GM23338 (cell line): ENCODE measurements at regions not wholly inside any gene's neighbourhood (a gene's known extent, or its start where the extent isn't known, plus 50 kb on each side); places are given as distances from the start of the nearest gene placed in this dataset.

Experiments used
- ATAC-seq: fragments of 200-7000 bp; cut with Tn5 transposase; 3 replicates; pipeline ENCODE4 v1.9.1; 2020
- DNase-seq: peaks from one replicate; pipeline ENCODE4 v3.0.0-alpha.2; 2015; ENCODE audit warnings: low spot score
- H2AFZ ChIP-seq: fragments of 200-600 bp; sonication (generic); 2 replicates; pipeline ENCODE4 v1.8.0; 2016; ENCODE audit warnings: antibody characterized with exemption, mild to moderate bottlenecking, moderate library complexity
- H3F3A ChIP-seq: fragments of 200-600 bp; sonication (generic); replicated peaks from 2 replicates; pipeline ENCODE4 v1.8.0; 2017; ENCODE audit warnings: antibody characterized with exemption, mixed run types, low read depth
- H3K27ac ChIP-seq: fragments of 200-600 bp; sonication (generic); 2 replicates; pipeline ENCODE4 v1.6.1; 2016; ENCODE audit warnings: low read depth
- H3K27me3 ChIP-seq: fragments of 200-600 bp; sonication (generic); 2 replicates; pipeline ENCODE4 v1.8.0; 2016; ENCODE audit warnings: mild to moderate bottlenecking, mixed run types, moderate library complexity; ENCODE audit not compliant: insufficient read depth
- H3K36me3 ChIP-seq: fragments of 200-600 bp; sonication (generic); 2 replicates; pipeline ENCODE4 v1.8.0; 2016; ENCODE audit warnings: mild to moderate bottlenecking; ENCODE audit not compliant: insufficient read depth
- H3K4me1 ChIP-seq: fragments of 200-600 bp; sonication (generic); 2 replicates; pipeline ENCODE4 v1.8.0; 2016; ENCODE audit warnings: mild to moderate bottlenecking, moderate library complexity; ENCODE audit not compliant: insufficient read depth
- H3K4me2 ChIP-seq: fragments of 200-600 bp; sonication (generic); 2 replicates; pipeline ENCODE4 v1.7.1; 2017; ENCODE audit warnings: mixed run types
- H3K4me3 ChIP-seq: fragments of 200-600 bp; sonication (generic); 2 replicates; pipeline ENCODE4 v1.6.1; 2016; ENCODE audit warnings: mixed run types
- H3K79me2 ChIP-seq: fragments of 200-600 bp; sonication (generic); replicated peaks from 2 replicates; pipeline ENCODE4 v1.8.0; 2017; ENCODE audit warnings: mild to moderate bottlenecking; ENCODE audit not compliant: insufficient read depth
- H3K9me2 ChIP-seq: fragments of 200-600 bp; sonication (generic); 2 replicates; pipeline ENCODE4 v1.8.0; 2017; ENCODE audit not compliant: insufficient read depth
- H4K20me1 ChIP-seq: fragments of 200-600 bp; sonication (generic); replicated peaks from 2 replicates; pipeline ENCODE4 v1.8.0; 2017; ENCODE audit warnings: mild to moderate bottlenecking; ENCODE audit not compliant: insufficient read depth
- H3K27ac Mint-ChIP-seq: 2 replicates; pipeline ENCODE4 v1.8.0; 2020; ENCODE audit warnings: inconsistent platforms, mild to moderate bottlenecking, moderate library complexity, mixed read lengths
- H3K27me3 Mint-ChIP-seq: 3 replicates; pipeline ENCODE4 v1.8.0; 2022; ENCODE audit warnings: low read depth, mild to moderate bottlenecking, moderate library complexity, mixed read lengths, inconsistent platforms; ENCODE audit not compliant: insufficient read depth, poor library complexity
- H3K36me3 Mint-ChIP-seq: 3 replicates; pipeline ENCODE4 v1.8.0; 2021; ENCODE audit warnings: low read depth, mild to moderate bottlenecking, inconsistent platforms, moderate library complexity, mixed read lengths
- H3K4me1 Mint-ChIP-seq: 3 replicates; pipeline ENCODE4 v1.8.0; 2020; ENCODE audit warnings: mild to moderate bottlenecking, inconsistent platforms, mixed read lengths
- H3K4me3 Mint-ChIP-seq: 3 replicates; pipeline ENCODE4 v1.8.0; 2021; ENCODE audit warnings: moderate library complexity, mild to moderate bottlenecking, inconsistent platforms, mixed read lengths
- H3K9me3 Mint-ChIP-seq: 3 replicates; pipeline ENCODE4 v1.8.0; 2020; ENCODE audit warnings: moderate library complexity, mild to moderate bottlenecking, inconsistent platforms, mixed read lengths
- CREB1 ChIP-seq: fragments of 250-450 bp; sonication (Bioruptor Pico); IDR thresholded peaks from 2 replicates; pipeline ENCODE4 v1.5.0; 2020; ENCODE audit warnings: low read depth, mild to moderate bottlenecking, moderate library complexity
- EZH2 ChIP-seq: fragments of 200-600 bp; sonication (generic); IDR thresholded peaks from one replicate; pipeline ENCODE4 v1.8.0; 2017; ENCODE audit warnings: antibody characterized with exemption, mild to moderate bottlenecking, low read depth; ENCODE audit not compliant: unreplicated experiment
- EZH2phosphoT487 ChIP-seq: fragments of 200-600 bp; sonication (generic); IDR thresholded peaks from one replicate; pipeline ENCODE4 v1.8.1; 2018; ENCODE audit warnings: antibody characterized with exemption; ENCODE audit not compliant: unreplicated experiment
- JUNB ChIP-seq: IDR thresholded peaks from one replicate; pipeline ENCODE4 v1.6.1; 2016; ENCODE audit warnings: antibody characterized with exemption; ENCODE audit not compliant: unreplicated experiment
- NANOG ChIP-seq: IDR thresholded peaks from 2 replicates; pipeline ENCODE4 v1.6.1; 2016; ENCODE audit warnings: antibody characterized with exemption, borderline replicate concordance
- POLR2AphosphoS5 ChIP-seq: IDR thresholded peaks from 2 replicates; pipeline ENCODE4 v1.6.1; 2016; ENCODE audit warnings: antibody characterized with exemption, low read depth
- REST ChIP-seq: IDR thresholded peaks from one replicate; pipeline ENCODE4 v1.6.1; 2018; ENCODE audit warnings: antibody characterized with exemption; ENCODE audit not compliant: unreplicated experiment
- STAT1 ChIP-seq: IDR thresholded peaks from one replicate; pipeline ENCODE4 v1.6.1; 2016; ENCODE audit warnings: antibody characterized with exemption; ENCODE audit not compliant: unreplicated experiment
- ZNF114 ChIP-seq: fragments of 250-450 bp; sonication (Bioruptor Pico); IDR thresholded peaks from 2 replicates; pipeline ENCODE4 v1.5.0; 2020; ENCODE audit warnings: mild to moderate bottlenecking, moderate library complexity
- ZNF331 ChIP-seq: fragments of 250-450 bp; sonication (Bioruptor Pico); IDR thresholded peaks from 2 replicates; pipeline ENCODE4 v1.5.0; 2020; ENCODE audit warnings: low read depth, mild to moderate bottlenecking, moderate library complexity
- ZNF462 ChIP-seq: fragments of 250-450 bp; sonication (Bioruptor Pico); IDR thresholded peaks from 2 replicates; pipeline ENCODE4 v1.5.0; 2020; ENCODE audit warnings: mild to moderate bottlenecking, moderate library complexity
- TF ChIP-seq, protein P1 (sequence below): IDR thresholded peaks from 2 replicates; pipeline ENCODE4 v1.6.1; 2016; ENCODE audit warnings: antibody characterized with exemption
- TF ChIP-seq, protein P2 (sequence below), 2 experiments: fragments of 200-600 bp in 1 of 2; sonication (generic) in 1 of 2; conservative IDR thresholded peaks; 2 replicates each; pipeline versions ENCODE4 v1.5.1 to v1.6.1; 2016 to 2017; ENCODE audit warnings: antibody characterized with exemption in 2 of 2, low read depth in 2 of 2, mild to moderate bottlenecking in 2 of 2, moderate library complexity in 1 of 2

DNA sequence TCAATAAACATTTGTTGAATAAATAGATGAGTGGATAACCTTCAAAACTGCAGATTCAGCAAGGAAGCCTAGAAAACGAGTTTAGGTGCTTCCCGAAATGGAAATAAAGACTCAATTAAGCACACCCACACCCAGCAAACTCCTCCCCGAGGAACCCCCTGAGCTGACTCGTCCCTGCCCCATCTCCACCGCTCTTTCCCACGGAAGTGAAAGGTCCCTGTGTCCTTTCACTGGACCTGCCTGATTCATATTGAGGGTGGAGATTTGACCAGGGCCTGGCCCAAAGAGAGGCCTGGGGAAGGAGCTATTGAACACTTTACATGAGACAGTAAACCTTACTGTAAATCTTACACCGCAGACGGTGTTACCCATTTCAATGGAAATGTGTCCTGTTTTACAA, 129.1 kb downstream of the CPZ start:
- Histone ChIP-seq H3K4me1 (no peaks in the 10 kb centered on the region), H3K4me2 (no peak overlapping the region), H2AFZ (no peak overlapping the region), H3F3A (no peaks in the 10 kb centered on the region), H4K20me1 (0 out of 2 replicates have a peak, but pooled peaks cover 3% of the 10 kb centered on the region), H3K27ac (no peak overlapping the region), H3K4me3 (no peak overlapping the region), H3K36me3 (no peaks in the 10 kb centered on the region), H3K27me3 (no peaks in the 10 kb centered on the region), H3K79me2 (no peaks in the 10 kb centered on the region), H3K9me2 (no peaks in the 10 kb centered on the region)
- no peak for ATAC-seq
- Mint-ChIP-seq H3K27me3 (peaks cover 2% of the 10 kb centered on the region), H3K36me3 (no peaks in the 10 kb centered on the region), H3K9me3 (no peaks in the 10 kb centered on the region), H3K4me3 (no peak overlapping the region), H3K27ac (no peak overlapping the region), H3K4me1 (peaks cover 10% of the 10 kb centered on the region)
- TF ChIP-seq ZNF331 (CRISPR knock-in tag) (no peak), POLR2AphosphoS5 (no peak), CREB1 (CRISPR knock-in tag) (no peak), ZNF462 (CRISPR knock-in tag) (no peak), JUNB (no peak), STAT1 (no peak), REST (no peak), EZH2 (no peak), NANOG (no peak), ZNF114 (CRISPR knock-in tag) (no peak), EZH2phosphoT487 (no peak)
- TF ChIP-seq, protein P1, sequence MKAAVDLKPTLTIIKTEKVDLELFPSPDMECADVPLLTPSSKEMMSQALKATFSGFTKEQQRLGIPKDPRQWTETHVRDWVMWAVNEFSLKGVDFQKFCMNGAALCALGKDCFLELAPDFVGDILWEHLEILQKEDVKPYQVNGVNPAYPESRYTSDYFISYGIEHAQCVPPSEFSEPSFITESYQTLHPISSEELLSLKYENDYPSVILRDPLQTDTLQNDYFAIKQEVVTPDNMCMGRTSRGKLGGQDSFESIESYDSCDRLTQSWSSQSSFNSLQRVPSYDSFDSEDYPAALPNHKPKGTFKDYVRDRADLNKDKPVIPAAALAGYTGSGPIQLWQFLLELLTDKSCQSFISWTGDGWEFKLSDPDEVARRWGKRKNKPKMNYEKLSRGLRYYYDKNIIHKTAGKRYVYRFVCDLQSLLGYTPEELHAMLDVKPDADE: no peak
- TF ChIP-seq, protein P2, sequence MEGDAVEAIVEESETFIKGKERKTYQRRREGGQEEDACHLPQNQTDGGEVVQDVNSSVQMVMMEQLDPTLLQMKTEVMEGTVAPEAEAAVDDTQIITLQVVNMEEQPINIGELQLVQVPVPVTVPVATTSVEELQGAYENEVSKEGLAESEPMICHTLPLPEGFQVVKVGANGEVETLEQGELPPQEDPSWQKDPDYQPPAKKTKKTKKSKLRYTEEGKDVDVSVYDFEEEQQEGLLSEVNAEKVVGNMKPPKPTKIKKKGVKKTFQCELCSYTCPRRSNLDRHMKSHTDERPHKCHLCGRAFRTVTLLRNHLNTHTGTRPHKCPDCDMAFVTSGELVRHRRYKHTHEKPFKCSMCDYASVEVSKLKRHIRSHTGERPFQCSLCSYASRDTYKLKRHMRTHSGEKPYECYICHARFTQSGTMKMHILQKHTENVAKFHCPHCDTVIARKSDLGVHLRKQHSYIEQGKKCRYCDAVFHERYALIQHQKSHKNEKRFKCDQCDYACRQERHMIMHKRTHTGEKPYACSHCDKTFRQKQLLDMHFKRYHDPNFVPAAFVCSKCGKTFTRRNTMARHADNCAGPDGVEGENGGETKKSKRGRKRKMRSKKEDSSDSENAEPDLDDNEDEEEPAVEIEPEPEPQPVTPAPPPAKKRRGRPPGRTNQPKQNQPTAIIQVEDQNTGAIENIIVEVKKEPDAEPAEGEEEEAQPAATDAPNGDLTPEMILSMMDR (conservative IDR thresholded peaks at IDR 0.05; ENCODE audit: low read depth in 2 of 2): no peak
- DNase-seq: no peak
